HepG2 (cell line): ENCODE measurements at regions not wholly inside any gene's neighbourhood (a gene's known extent, or its start where the extent isn't known, plus 50 kb on each side); places are given as distances from the start of the nearest gene placed in this dataset.

Experiments used
- CTCF ChIP-seq: sonication (generic); formaldehyde crosslinking; IDR thresholded peaks from 2 replicates; pipeline ENCODE4 v1.5.0; 2020; ENCODE audit warnings: mild to moderate bottlenecking, missing genetic modification reagents, moderate library complexity
- HBP1 ChIP-seq: IDR thresholded peaks from 2 replicates; pipeline ENCODE4 v1.6.1; 2016; ENCODE audit warnings: low read depth, control low read depth
- PRDM10 ChIP-seq: sonication (generic); formaldehyde crosslinking; IDR thresholded peaks from 2 replicates; pipeline ENCODE4 v1.4.0; 2020; ENCODE audit warnings: low read depth, missing genetic modification reagents
- ZNF276 ChIP-seq: sonication (generic); formaldehyde crosslinking; IDR thresholded peaks from 2 replicates; pipeline ENCODE4 v1.4.0; 2020; ENCODE audit warnings: mild to moderate bottlenecking, low read depth, missing genetic modification reagents
- ZNF512 ChIP-seq: sonication (generic); formaldehyde crosslinking; IDR thresholded peaks from 2 replicates; pipeline ENCODE4 v1.4.0; 2020; ENCODE audit warnings: mild to moderate bottlenecking, missing genetic modification reagents
- ZNF646 ChIP-seq: sonication (generic); formaldehyde crosslinking; IDR thresholded peaks from 2 replicates; pipeline ENCODE4 v1.9.0; 2021; ENCODE audit warnings: mild to moderate bottlenecking, missing genetic modification reagents
- TF ChIP-seq, protein P1 (sequence below): sonication (generic); formaldehyde crosslinking; IDR thresholded peaks from 2 replicates; pipeline ENCODE4 v1.4.0; 2020; ENCODE audit warnings: missing genetic modification reagents, borderline replicate concordance

GRCh38 chrX:97763981-97764380, 880.3 kb downstream of the RPA4 start (continued):
- TF ChIP-seq ZNF512 (CRISPR knock-in tag) (no peak), HBP1 (CRISPR knock-in tag) (no peak), CTCF (no peak), ZNF646 (no peak), PRDM10 (CRISPR knock-in tag) (no peak), ZNF276 (CRISPR knock-in tag) (no peak)
- TF ChIP-seq, protein P1, sequence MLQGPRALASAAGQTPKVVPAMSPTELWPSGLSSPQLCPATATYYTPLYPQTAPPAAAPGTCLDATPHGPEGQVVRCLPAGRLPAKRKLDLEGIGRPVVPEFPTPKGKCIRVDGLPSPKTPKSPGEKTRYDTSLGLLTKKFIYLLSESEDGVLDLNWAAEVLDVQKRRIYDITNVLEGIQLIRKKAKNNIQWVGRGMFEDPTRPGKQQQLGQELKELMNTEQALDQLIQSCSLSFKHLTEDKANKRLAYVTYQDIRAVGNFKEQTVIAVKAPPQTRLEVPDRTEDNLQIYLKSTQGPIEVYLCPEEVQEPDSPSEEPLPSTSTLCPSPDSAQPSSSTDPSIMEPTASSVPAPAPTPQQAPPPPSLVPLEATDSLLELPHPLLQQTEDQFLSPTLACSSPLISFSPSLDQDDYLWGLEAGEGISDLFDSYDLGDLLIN (CRISPR knock-in tag), result no peak
- TF ChIP-seq, all 625 proteins: peak for 0
